Left ventricle myocardium inferior (tissue), 1 donor: ENCODE measurements at regions not wholly inside any gene's neighbourhood (a gene's known extent, or its start where the extent isn't known, plus 50 kb on each side); places are given as distances from the start of the nearest gene placed in this dataset.

Source experiments
- DNase-seq: peaks from one replicate; pipeline ENCODE4 v3.0.0-alpha.2; 2020
- H3K27ac ChIP-seq: fragments of 200-600 bp; replicated peaks from 2 replicates; pipeline ENCODE4 v1.8.0; 2021
- H3K27me3 ChIP-seq: fragments of 200-600 bp; 2 replicates; pipeline ENCODE4 v1.8.0; 2021; ENCODE audit warnings: low read depth
- H3K36me3 ChIP-seq: fragments of 200-600 bp; 2 replicates; pipeline ENCODE4 v1.8.0; 2021
- H3K4me1 ChIP-seq: fragments of 200-600 bp; 2 replicates; pipeline ENCODE4 v1.8.0; 2021
- H3K4me3 ChIP-seq: fragments of 200-600 bp; 2 replicates; pipeline ENCODE4 v1.8.0; 2021; ENCODE audit warnings: mild to moderate bottlenecking, moderate library complexity
- H3K9me3 ChIP-seq: fragments of 200-600 bp; replicated peaks from 2 replicates; pipeline ENCODE4 v1.8.0; 2021
- intact Hi-C: fragments of 100-400 bp; cut with micrococcal nuclease; formaldehyde crosslinking; loops from one replicate; pipeline ENCODE4 v1.11.0; 2022
- TF ChIP-seq, protein P1 (sequence below): fragments of 200-600 bp; IDR thresholded peaks from 2 replicates; pipeline ENCODE4 v1.8.0; 2021; ENCODE audit warnings: antibody characterized with exemption, mild to moderate bottlenecking, borderline replicate concordance
- donor health status: DM: no; HTN: yes; CAD: no; lungs with severe emphysema.

DNA sequence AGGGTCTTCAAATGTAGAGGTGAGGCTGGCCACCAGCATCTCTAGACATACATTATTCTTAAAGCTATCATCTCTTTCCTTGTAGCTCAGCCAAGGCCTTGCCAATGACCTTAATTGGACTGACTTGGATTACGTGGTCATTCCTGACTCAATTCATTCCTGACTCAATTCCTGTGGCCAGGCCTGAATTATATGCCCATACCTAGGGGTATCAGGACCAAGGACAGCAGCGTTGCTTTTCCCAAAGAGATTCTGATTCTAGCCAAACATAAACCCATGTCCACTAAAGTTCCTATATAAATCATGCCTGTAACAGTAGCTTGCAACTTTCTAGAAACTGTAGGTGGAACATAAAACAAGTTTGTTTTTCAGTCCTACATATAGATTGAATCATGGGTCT lies 231.7 kb downstream of the ARL6IP6 start:
- intact Hi-C loops = no loop called here
- no peak overlapping the region for H3K27ac ChIP-seq
- no peaks in the 10 kb centered on the region for H3K4me1 ChIP-seq
- no peak for DNase-seq
- no peaks in the 10 kb centered on the region for H3K27me3 ChIP-seq
- TF ChIP-seq, protein P1, sequence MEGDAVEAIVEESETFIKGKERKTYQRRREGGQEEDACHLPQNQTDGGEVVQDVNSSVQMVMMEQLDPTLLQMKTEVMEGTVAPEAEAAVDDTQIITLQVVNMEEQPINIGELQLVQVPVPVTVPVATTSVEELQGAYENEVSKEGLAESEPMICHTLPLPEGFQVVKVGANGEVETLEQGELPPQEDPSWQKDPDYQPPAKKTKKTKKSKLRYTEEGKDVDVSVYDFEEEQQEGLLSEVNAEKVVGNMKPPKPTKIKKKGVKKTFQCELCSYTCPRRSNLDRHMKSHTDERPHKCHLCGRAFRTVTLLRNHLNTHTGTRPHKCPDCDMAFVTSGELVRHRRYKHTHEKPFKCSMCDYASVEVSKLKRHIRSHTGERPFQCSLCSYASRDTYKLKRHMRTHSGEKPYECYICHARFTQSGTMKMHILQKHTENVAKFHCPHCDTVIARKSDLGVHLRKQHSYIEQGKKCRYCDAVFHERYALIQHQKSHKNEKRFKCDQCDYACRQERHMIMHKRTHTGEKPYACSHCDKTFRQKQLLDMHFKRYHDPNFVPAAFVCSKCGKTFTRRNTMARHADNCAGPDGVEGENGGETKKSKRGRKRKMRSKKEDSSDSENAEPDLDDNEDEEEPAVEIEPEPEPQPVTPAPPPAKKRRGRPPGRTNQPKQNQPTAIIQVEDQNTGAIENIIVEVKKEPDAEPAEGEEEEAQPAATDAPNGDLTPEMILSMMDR = no peak
- no peak overlapping the region for H3K4me3 ChIP-seq
- no peaks in the 10 kb centered on the region for H3K36me3 ChIP-seq
- no peaks in the 10 kb centered on the region for H3K9me3 ChIP-seq

- DNase-seq = no peak
- TF ChIP-seq, protein P1 = no peak
- no peaks in the 10 kb centered on the region for H3K4me1 ChIP-seq
- no peaks in the 10 kb centered on the region for H3K36me3 ChIP-seq
- H3K9me3 ChIP-seq = peaks cover under 1% of the 10 kb centered on the region
- no peak overlapping the region for H3K27ac ChIP-seq
- intact Hi-C loops = no loop called here
- no peak overlapping the region for H3K4me3 ChIP-seq
- H3K27me3 ChIP-seq = no peaks in the 10 kb centered on the region
These were observed 225.7 kb downstream of the ARL6IP6 start for GRCh38 chr2:152944099-152944498.

DNA sequence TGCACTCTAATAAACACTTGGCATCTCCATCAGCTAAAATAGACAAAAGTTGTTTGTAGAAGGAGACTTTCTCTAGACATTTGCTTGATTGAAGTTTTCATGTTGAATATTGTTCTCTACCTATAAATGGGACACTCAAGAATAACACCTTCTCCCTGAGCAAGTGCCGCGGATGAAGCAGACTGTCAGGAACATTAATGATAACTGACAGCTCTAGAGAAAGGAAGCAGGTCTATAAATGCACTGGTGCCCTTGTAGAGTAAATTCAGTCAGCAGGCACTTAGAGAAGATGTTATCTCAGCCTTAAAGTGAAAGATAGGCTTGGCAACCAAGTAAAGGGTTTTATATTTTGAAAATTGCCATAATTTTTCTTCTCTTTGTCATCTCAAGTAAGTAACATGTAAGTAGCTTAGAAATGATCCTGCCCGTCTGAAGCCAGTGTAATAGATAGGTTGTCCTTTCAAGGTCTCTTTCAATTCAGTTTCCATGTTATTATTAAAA lies 224.6 kb downstream of the ARL6IP6 start:
- DNase-seq = no peak
- H3K27me3 ChIP-seq = no peaks in the 10 kb centered on the region
- H3K4me3 ChIP-seq = no peak overlapping the region
- intact Hi-C loops = no loop called here
- no peaks in the 10 kb centered on the region for H3K36me3 ChIP-seq
- TF ChIP-seq, protein P1 = no peak
- no peaks in the 10 kb centered on the region for H3K4me1 ChIP-seq
- H3K9me3 ChIP-seq = peaks cover 12% of the 10 kb centered on the region
- no peak overlapping the region for H3K27ac ChIP-seq

GRCh38 chr2:152930501-152930900 lies 212.1 kb downstream of the ARL6IP6 start:
- H3K36me3 ChIP-seq = no peaks in the 10 kb centered on the region
- TF ChIP-seq, protein P1 = no peak
- peaks cover 5% of the 10 kb centered on the region for H3K27me3 ChIP-seq
- no peak overlapping the region for H3K4me3 ChIP-seq
- H3K9me3 ChIP-seq = no peaks in the 10 kb centered on the region
- DNase-seq = no peak
- no peak overlapping the region for H3K27ac ChIP-seq
- intact Hi-C loops = no loop called here
- no peaks in the 10 kb centered on the region for H3K4me1 ChIP-seq

DNA sequence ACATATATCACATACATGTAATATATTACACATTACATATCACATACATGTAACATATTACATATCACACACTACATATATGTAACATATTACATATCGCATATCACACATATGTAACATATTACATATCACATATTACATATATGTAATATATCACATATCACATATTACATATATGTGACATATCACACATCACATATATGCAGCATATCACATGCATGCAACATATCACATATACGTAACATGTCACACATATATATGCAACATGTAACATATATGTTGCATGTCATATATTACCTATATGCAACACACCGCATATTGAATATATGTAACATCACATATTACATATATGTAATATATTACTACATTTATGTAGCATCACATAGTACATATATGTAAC lies 211.2 kb downstream of the ARL6IP6 start:
- intact Hi-C loops = no loop called here
- Histone ChIP-seq H3K27ac (no peak overlapping the region), H3K9me3 (no peaks in the 10 kb centered on the region)

More for the DNA sequence above, 211.2 kb downstream of the ARL6IP6 start:
- TF ChIP-seq, protein P1 = no peak
- no peak for DNase-seq
- H3K4me3 ChIP-seq = no peak overlapping the region
- H3K36me3 ChIP-seq = no peaks in the 10 kb centered on the region
- peaks cover 7% of the 10 kb centered on the region for H3K27me3 ChIP-seq
- no peaks in the 10 kb centered on the region for H3K4me1 ChIP-seq
